ENCODE measurements at regions not wholly inside any gene's neighbourhood (a gene's known extent, or its start where the extent isn't known, plus 50 kb on each side); places are given as distances from the start of the nearest gene placed in this dataset.

DNA sequence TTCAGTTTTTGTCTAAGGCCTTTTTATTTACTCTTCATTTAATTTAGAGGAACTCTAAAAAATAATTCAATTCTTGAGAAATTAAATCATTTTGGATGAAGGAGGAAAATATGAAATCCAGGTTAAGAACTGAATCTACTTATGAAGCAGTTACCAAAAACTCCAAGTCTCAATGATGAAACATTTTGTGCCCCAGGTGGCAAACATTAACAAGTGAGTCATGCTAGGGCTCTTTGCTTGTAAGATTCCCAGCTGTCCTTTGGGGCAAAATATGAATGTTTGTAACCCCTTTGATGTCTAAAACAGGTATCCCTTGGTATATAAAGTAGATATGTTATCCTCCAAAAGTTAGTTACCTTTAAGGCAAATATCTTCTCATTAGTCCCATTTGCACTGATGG, 202.4 kb downstream of the NEDD1 start:
- no peak overlapping the region for H3K4me3 ChIP-seq (ENCODE audit: low read depth, low read length)
- H3K9me3 ChIP-seq = no peaks in the 10 kb centered on the region; the same call in 1 of the 2 replicates
- TF ChIP-seq, protein P1, sequence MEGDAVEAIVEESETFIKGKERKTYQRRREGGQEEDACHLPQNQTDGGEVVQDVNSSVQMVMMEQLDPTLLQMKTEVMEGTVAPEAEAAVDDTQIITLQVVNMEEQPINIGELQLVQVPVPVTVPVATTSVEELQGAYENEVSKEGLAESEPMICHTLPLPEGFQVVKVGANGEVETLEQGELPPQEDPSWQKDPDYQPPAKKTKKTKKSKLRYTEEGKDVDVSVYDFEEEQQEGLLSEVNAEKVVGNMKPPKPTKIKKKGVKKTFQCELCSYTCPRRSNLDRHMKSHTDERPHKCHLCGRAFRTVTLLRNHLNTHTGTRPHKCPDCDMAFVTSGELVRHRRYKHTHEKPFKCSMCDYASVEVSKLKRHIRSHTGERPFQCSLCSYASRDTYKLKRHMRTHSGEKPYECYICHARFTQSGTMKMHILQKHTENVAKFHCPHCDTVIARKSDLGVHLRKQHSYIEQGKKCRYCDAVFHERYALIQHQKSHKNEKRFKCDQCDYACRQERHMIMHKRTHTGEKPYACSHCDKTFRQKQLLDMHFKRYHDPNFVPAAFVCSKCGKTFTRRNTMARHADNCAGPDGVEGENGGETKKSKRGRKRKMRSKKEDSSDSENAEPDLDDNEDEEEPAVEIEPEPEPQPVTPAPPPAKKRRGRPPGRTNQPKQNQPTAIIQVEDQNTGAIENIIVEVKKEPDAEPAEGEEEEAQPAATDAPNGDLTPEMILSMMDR (IDR thresholded peaks at IDR 0.05; ENCODE audit: low read depth, low read length) = no peak
- H3K27me3 ChIP-seq = no peaks in the 10 kb centered on the region
- no peak for DNase-seq
- H3K4me1 ChIP-seq = no peaks in the 10 kb centered on the region
- no peaks in the 10 kb centered on the region for H3K36me3 ChIP-seq

DNA sequence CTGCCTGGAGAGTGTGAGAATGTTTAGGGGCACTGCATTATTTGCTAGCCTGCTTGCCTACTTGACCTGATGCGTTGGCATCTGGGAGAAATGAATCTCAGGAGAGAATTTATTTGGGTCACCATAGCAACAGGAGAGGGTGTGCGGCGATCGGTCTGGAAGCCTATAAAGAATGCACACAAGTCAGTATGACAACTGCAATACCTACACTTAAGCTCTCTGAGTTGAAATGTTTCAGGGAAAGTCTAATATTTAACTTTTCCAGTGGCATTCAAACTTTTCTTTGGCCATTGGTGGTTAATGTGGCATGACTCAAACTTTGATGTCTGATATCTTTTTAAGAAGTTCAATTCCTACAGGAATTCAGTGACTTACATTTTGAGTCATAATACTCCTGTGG, 205.1 kb downstream of the NEDD1 start:
- Histone ChIP-seq H3K27me3 (no peaks in the 10 kb centered on the region), H3K4me3 (ENCODE audit: low read depth, low read length) (no peak overlapping the region), H3K36me3 (no peaks in the 10 kb centered on the region), H3K4me1 (no peaks in the 10 kb centered on the region), H3K9me3 (no peaks in the 10 kb centered on the region; the same call in 1 of the 2 replicates)
- TF ChIP-seq, protein P1 (IDR thresholded peaks at IDR 0.05; ENCODE audit: low read depth, low read length) = no peak
- no peak for DNase-seq

DNA sequence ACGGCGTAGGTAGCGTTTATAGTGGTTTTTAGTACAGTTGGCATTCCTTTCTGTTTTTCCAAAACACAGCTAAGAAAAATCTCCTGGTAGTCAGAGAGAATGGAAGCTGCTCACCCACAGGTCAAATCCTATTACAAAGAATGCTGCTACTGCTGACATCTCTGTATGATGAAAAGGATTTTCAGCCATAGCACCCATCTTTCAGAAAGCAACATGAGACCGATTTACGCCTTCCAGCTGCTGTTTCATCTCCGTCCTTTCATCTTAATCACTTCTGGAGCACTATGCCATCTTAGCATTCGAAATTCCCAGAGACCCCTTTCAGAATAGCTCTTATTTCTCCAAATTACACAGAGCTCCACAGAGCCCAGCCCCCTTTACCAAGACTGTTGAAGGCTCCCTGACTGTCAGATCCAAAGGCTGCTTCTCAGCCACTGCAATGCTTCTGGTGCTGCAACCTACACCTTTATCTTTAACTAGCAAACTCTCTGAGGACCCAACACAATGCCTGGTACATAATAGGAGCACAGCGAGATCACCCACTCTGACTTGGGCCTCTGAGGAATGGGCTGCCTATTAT, 211.8 kb downstream of the NEDD1 start:
- Histone ChIP-seq H3K36me3 (no peaks in the 10 kb centered on the region), H3K4me1 (no peaks in the 10 kb centered on the region), H3K9me3 (no peaks in the 10 kb centered on the region), H3K4me3 (ENCODE audit: low read depth, low read length) (no peak overlapping the region), H3K27me3 (no peaks in the 10 kb centered on the region)
- DNase-seq = no peak
- TF ChIP-seq, protein P1 (IDR thresholded peaks at IDR 0.05; ENCODE audit: low read depth, low read length) = no peak

DNA sequence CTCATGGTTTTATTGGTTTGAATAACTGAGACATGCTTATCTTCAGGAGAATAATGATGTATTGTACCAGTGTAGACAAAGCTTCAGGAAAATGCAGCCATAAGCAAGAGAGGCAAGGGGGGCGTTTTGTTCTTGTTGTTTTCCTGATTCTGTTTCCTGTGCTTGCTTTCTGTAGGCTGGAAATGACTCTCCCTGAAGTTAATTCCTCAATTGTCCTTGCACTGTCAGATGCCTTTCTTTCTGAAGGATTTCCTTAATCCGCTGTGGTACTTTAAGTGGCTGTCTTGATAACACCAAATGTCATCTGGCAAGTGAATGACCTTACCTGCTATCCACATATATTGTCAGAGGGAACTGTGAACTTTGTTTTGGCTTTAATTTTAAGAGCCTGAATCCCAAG, 220.0 kb downstream of the NEDD1 start:
- Histone ChIP-seq H3K27me3 (no peaks in the 10 kb centered on the region), H3K36me3 (no peaks in the 10 kb centered on the region), H3K9me3 (no peaks in the 10 kb centered on the region), H3K4me3 (ENCODE audit: low read depth, low read length) (no peak overlapping the region), H3K4me1 (no peaks in the 10 kb centered on the region)
- TF ChIP-seq, protein P1 (IDR thresholded peaks at IDR 0.05; ENCODE audit: low read depth, low read length) = no peak
- no peak for DNase-seq

DNA sequence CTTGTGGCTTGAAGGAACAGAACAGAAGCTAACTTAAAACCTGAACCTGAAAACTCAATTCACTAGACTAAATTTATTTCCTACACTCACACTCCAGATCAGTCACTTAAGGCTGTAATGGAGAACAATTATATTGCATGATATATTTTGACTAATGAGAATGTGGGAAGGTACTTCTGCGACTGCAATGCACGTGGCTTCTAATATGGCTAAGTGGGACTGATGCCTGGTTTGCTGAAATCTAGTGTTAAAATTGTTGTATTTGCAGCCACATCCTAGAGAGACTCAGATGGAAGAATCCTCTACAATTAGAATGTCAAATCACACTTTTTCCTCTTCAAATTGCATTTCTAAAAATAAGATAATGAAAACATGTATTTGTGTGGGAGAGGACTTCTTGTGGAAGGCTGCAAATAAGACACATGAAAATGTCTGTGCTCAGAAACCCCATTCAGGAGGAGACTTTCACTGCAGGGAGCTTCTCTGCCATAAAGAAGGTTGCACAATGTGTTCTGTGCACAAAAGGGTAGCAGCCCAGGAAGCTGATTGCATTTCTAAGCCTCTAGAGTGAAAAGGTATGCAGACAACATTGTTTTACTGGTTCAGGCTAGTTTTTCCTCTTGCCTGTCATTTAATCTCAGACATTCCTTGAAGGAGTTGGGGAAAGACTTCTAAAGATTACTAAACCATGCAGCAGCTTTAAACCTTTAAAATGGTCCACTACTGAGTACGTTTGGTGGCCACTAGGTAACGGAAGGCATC, 224.3 kb downstream of the NEDD1 start:
- Histone ChIP-seq H3K4me3 (ENCODE audit: low read depth, low read length) (no peak overlapping the region), H3K9me3 (no peaks in the 10 kb centered on the region), H3K4me1 (no peaks in the 10 kb centered on the region; the same call in 1 of the 2 replicates), H3K36me3 (no peaks in the 10 kb centered on the region), H3K27me3 (no peaks in the 10 kb centered on the region)
- no peak for DNase-seq
- TF ChIP-seq, protein P1 (IDR thresholded peaks at IDR 0.05; ENCODE audit: low read depth, low read length) = no peak

DNA sequence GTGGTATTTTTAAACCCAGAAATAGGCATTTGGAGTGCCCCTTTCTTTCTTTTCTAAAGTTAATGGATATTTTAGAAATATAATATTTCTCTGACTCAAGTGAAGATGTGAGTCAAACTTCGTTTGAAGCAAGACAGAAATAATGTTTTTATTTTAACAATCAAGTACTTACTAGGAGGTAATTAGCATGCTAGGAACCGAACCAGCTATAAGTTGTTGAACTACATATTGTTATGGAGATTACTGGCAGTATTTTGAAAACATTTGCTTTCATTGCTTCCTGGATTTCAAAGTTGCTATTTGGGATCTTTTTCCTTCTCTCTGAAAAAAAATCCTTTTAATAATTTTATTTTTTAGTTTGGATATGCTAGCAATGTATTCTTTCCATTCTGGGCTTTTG, 225.2 kb downstream of the NEDD1 start:
- no peak for DNase-seq
- H3K9me3 ChIP-seq = no peaks in the 10 kb centered on the region
- no peaks in the 10 kb centered on the region; the same call in 1 of the 2 replicates for H3K4me1 ChIP-seq
- H3K4me3 ChIP-seq (ENCODE audit: low read depth, low read length) = no peak overlapping the region
- H3K27me3 ChIP-seq = no peaks in the 10 kb centered on the region
- TF ChIP-seq, protein P1 (IDR thresholded peaks at IDR 0.05; ENCODE audit: low read depth, low read length) = no peak
- H3K36me3 ChIP-seq = no peaks in the 10 kb centered on the region
